ENCODE measurements at regions not wholly inside any gene's neighbourhood (a gene's known extent, or its start where the extent isn't known, plus 50 kb on each side); places are given as distances from the start of the nearest gene placed in this dataset.

DNA sequence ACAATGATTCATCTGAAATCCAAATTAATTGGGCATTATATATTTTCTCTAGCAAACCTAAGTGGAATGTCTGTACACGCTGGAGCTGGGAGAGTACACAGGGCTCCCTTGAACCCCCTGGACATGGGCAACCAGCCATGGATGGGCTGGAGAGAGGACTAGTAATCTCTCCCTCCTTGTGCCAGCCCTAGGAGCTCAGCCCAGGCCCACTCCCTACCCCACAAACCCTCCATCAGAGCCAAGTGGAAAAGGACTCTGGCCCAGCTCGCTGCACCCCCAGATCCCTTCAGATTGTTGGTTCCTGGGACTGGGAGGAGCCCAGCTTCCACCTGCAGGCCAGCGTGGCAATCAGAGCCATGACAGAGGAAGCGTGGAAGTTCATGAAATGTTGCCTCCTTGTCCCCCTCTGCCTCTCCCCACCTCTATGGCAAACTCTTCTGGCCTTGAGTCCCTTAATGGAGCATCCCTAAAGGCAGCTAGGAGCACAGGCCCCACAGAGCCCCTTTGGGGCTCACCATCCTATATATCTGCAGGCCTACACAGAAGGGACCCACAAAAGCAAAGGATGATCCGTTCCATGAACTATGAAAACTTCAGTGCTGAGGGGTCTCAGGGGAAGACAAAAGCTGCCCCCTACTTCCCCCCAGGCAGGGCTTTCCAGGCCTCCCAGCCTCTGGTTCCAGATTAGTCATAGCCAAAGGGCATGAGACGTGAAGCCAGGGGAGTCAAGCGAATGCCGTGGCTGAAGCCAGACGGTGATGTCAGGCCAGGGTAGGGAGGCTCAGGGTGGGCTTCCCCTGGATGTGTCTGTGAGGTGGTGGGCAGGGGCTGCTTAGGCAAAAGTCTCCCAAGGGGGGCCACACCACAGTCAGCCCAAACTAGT is 126.4 kb upstream of the MAFB start:
- TF ChIP-seq, protein P1, sequence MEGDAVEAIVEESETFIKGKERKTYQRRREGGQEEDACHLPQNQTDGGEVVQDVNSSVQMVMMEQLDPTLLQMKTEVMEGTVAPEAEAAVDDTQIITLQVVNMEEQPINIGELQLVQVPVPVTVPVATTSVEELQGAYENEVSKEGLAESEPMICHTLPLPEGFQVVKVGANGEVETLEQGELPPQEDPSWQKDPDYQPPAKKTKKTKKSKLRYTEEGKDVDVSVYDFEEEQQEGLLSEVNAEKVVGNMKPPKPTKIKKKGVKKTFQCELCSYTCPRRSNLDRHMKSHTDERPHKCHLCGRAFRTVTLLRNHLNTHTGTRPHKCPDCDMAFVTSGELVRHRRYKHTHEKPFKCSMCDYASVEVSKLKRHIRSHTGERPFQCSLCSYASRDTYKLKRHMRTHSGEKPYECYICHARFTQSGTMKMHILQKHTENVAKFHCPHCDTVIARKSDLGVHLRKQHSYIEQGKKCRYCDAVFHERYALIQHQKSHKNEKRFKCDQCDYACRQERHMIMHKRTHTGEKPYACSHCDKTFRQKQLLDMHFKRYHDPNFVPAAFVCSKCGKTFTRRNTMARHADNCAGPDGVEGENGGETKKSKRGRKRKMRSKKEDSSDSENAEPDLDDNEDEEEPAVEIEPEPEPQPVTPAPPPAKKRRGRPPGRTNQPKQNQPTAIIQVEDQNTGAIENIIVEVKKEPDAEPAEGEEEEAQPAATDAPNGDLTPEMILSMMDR (IDR thresholded peaks at IDR 0.05; ENCODE audit: low read depth, low read length, poor library complexity, severe bottlenecking) = no peak
- no peak for TF ChIP-seq EZH2phosphoT487 (IDR thresholded peaks at IDR 0.05; ENCODE audit: borderline replicate concordance, low read length)
